ENCODE measurements at regions not wholly inside any gene's neighbourhood (a gene's known extent, or its start where the extent isn't known, plus 50 kb on each side); places are given as distances from the start of the nearest gene placed in this dataset.

GRCh38 chr12:82047446-82047845, 288.3 kb upstream of the PPFIA2 start:
- Histone ChIP-seq H3K4me3 (ENCODE audit: low read depth, low read length) (no peak overlapping the region), H3K27me3 (ENCODE audit: control insufficient read depth, insufficient read depth, low read length) (no peaks in the 10 kb centered on the region), H3K36me3 (ENCODE audit: control insufficient read depth, insufficient read depth, low read length) (no peaks in the 10 kb centered on the region)
- FAIRE-seq (no peak), DNase-seq (ENCODE audit: low read depth) (peak; percentile 57)
- TF ChIP-seq CTCF (IDR thresholded peaks at IDR 0.05; ENCODE audit: insufficient read depth, low read length, severe bottlenecking), result no peak

- DNase-seq (ENCODE audit: low read depth) (no peak), FAIRE-seq (no peak)
- H3K36me3 ChIP-seq (ENCODE audit: control insufficient read depth, insufficient read depth, low read length), result no peaks in the 10 kb centered on the region
- no peak for TF ChIP-seq CTCF (IDR thresholded peaks at IDR 0.05; ENCODE audit: insufficient read depth, low read length, severe bottlenecking)
- no peak overlapping the region for H3K4me3 ChIP-seq (ENCODE audit: low read depth, low read length)
- no peaks in the 10 kb centered on the region for H3K27me3 ChIP-seq (ENCODE audit: control insufficient read depth, insufficient read depth, low read length)
Observed at GRCh38 chr12:82040987-82041743, 282.0 kb upstream of the PPFIA2 start.

GRCh38 chr12:82034769-82035168, 275.6 kb upstream of the PPFIA2 start:
- no peak for DNase-seq (ENCODE audit: low read depth)

GRCh38 chr12:82029936-82030335, 270.8 kb upstream of the PPFIA2 start:
- DNase-seq (ENCODE audit: low read depth) (no peak), FAIRE-seq (no peak)
- no peak for TF ChIP-seq CTCF (IDR thresholded peaks at IDR 0.05; ENCODE audit: insufficient read depth, low read length, severe bottlenecking)
- Histone ChIP-seq H3K27me3 (ENCODE audit: control insufficient read depth, insufficient read depth, low read length) (no peaks in the 10 kb centered on the region), H3K36me3 (ENCODE audit: control insufficient read depth, insufficient read depth, low read length) (no peaks in the 10 kb centered on the region), H3K4me3 (ENCODE audit: low read depth, low read length) (no peak overlapping the region)

More at GRCh38 chr12:82034769-82035168, 275.6 kb upstream of the PPFIA2 start:
- H3K36me3 ChIP-seq (ENCODE audit: control insufficient read depth, insufficient read depth, low read length), result no peaks in the 10 kb centered on the region
- no peaks in the 10 kb centered on the region for H3K27me3 ChIP-seq (ENCODE audit: control insufficient read depth, insufficient read depth, low read length)
- H3K4me3 ChIP-seq (ENCODE audit: low read depth, low read length), result no peak overlapping the region
- no peak for FAIRE-seq
- TF ChIP-seq CTCF (IDR thresholded peaks at IDR 0.05; ENCODE audit: insufficient read depth, low read length, severe bottlenecking), result no peak

- TF ChIP-seq CTCF (IDR thresholded peaks at IDR 0.05; ENCODE audit: insufficient read depth, low read length, severe bottlenecking), result no peak
- no peaks in the 10 kb centered on the region for H3K36me3 ChIP-seq (ENCODE audit: control insufficient read depth, insufficient read depth, low read length)
Observed at GRCh38 chr12:82028772-82029171, 269.6 kb upstream of the PPFIA2 start.

GRCh38 chr12:82027612-82028011, 268.5 kb upstream of the PPFIA2 start:
- no peak overlapping the region for H3K4me3 ChIP-seq (ENCODE audit: low read depth, low read length)
- FAIRE-seq (no peak), DNase-seq (ENCODE audit: low read depth) (no peak)
- no peaks in the 10 kb centered on the region for H3K36me3 ChIP-seq (ENCODE audit: control insufficient read depth, insufficient read depth, low read length)
- no peaks in the 10 kb centered on the region for H3K27me3 ChIP-seq (ENCODE audit: control insufficient read depth, insufficient read depth, low read length)
- no peak for TF ChIP-seq CTCF (IDR thresholded peaks at IDR 0.05; ENCODE audit: insufficient read depth, low read length, severe bottlenecking)

More at GRCh38 chr12:82028772-82029171, 269.6 kb upstream of the PPFIA2 start:
- H3K4me3 ChIP-seq (ENCODE audit: low read depth, low read length), result no peak overlapping the region
- DNase-seq (ENCODE audit: low read depth), result no peak
- no peaks in the 10 kb centered on the region for H3K27me3 ChIP-seq (ENCODE audit: control insufficient read depth, insufficient read depth, low read length)
- FAIRE-seq, result no peak
